ENCODE measurements at regions not wholly inside any gene's neighbourhood (a gene's known extent, or its start where the extent isn't known, plus 50 kb on each side); places are given as distances from the start of the nearest gene placed in this dataset.

- no TSS peak for BruUV-seq (replicated peaks)
- ATAC-seq = no peak
- H3K4me1 ChIP-seq (ENCODE audit: insufficient read depth, low read length) = no peaks in the 10 kb centered on the region
- no peaks in the 10 kb centered on the region for H4K20me1 ChIP-seq (ENCODE audit: insufficient read depth, low read length)
- ChIA-PET POLR2A (no interaction called here), CTCF (ENCODE audit: low intra/inter-chr PET ratio, low total read pairs) (no interaction called here)
- H3K79me2 ChIP-seq (ENCODE audit: insufficient read depth, low read length) = no peaks in the 10 kb centered on the region
- intact Hi-C loops (cut with micrococcal nuclease; ENCODE audit: unreplicated experiment) = no loop called here
- no peak for DNase-seq (ENCODE audit: low spot score)
- no peak overlapping the region for H2AFZ ChIP-seq (ENCODE audit: low read length)
- no peaks in the 10 kb centered on the region for H3K36me3 ChIP-seq (replicated peaks in 1 of 2; ENCODE audit: control insufficient read depth in 1 of 2, insufficient read depth in 2 of 2, low read length in 2 of 2)
- H3K4me2 ChIP-seq (ENCODE audit: low read depth, low read length) = no peak overlapping the region
- in situ Hi-C loops (cut with HindIII; ENCODE audit: extremely low pct_ligation_motif_present, low pct_unique_long_range_greater_than_20kb) = no loop called here
- no peak for TF ChIP-seq MATR3 (CRISPR knock-in tag; IDR thresholded peaks at IDR 0.05)
- no peak for TF ChIP-seq ZNF562 (CRISPR knock-in tag; IDR thresholded peaks at IDR 0.05; ENCODE audit: borderline replicate concordance)
- TF ChIP-seq KMT2A (CRISPR knock-in tag; IDR thresholded peaks at IDR 0.05) = no peak
- TF ChIP-seq ELF1 (CRISPR knock-in tag; IDR thresholded peaks at IDR 0.05) = no peak
- no peak for TF ChIP-seq ARNTL (CRISPR knock-in tag; IDR thresholded peaks at IDR 0.05)
- no peak for TF ChIP-seq HMG20B (CRISPR knock-in tag; conservative IDR thresholded peaks at IDR 0.05)
- TF ChIP-seq HNF1B (CRISPR knock-in tag; IDR thresholded peaks at IDR 0.05) = no peak
- TF ChIP-seq ZSCAN30 (CRISPR knock-in tag; IDR thresholded peaks at IDR 0.05) = no peak
- TF ChIP-seq TERF1 (CRISPR knock-in tag; IDR thresholded peaks at IDR 0.05) = no peak
- TF ChIP-seq ZNF142 (CRISPR knock-in tag; IDR thresholded peaks at IDR 0.05) = no peak
- no peak for TF ChIP-seq ZNF724P (CRISPR knock-in tag; IDR thresholded peaks at IDR 0.05; ENCODE audit: borderline replicate concordance)
- TF ChIP-seq ZNF678 (CRISPR knock-in tag; IDR thresholded peaks at IDR 0.05) = no peak
- no peak for TF ChIP-seq ZNF431 (CRISPR knock-in tag; IDR thresholded peaks at IDR 0.05; ENCODE audit: borderline replicate concordance, low read depth)
- H3K4me3 ChIP-seq (replicated peaks in 1 of 3; ENCODE audit: insufficient read depth in 1 of 3, low read depth in 2 of 3, low read length in 3 of 3) = no peak overlapping the region
- no peak overlapping the region for H3K27ac ChIP-seq (ENCODE audit: extremely low read length, insufficient read depth, low read length)
- no peaks in the 10 kb centered on the region for H3K27me3 ChIP-seq (ENCODE audit: control insufficient read depth in 1 of 2, insufficient read depth in 2 of 2, low read length in 2 of 2)
- WGBS (ENCODE audit: low lambda C conversion rate) = 53% methylated on average over 9 of the region's 10 CpGs
- FAIRE-seq = no peak
- no peak overlapping the region for H3K9ac ChIP-seq (ENCODE audit: insufficient read depth, low read depth, low read length)
- no peaks in the 10 kb centered on the region for H3K9me3 ChIP-seq (ENCODE audit: low read length)
Measured at GRCh38 chr14:62081012-62081612, 318.9 kb downstream of the SNAPC1 start.

All from HepG2 (cell line).